ENCODE measurements at regions not wholly inside any gene's neighbourhood (a gene's known extent, or its start where the extent isn't known, plus 50 kb on each side); places are given as distances from the start of the nearest gene placed in this dataset.

DNA sequence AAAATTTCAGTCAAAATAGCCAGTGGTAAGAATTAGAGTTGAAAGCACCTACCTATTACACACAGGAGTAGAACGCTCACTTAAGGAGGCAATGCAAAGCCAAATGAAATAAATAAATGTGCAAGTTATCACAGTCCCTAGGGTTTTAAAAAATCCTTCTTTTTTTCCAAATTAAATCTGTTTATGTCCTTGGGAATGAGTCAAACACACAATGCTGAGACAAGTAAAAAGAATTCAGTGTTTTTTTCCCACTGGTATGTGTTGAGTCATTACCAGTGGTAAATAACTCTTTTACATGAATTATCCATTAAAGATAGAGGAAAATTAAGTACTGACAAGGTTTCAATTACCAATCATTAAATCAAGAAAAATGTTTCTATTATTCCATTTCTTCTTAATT, 438.6 kb downstream of the TNS3 start:
- TF ChIP-seq CTCF (IDR thresholded peaks at IDR 0.05) (no peak), POLR2A (IDR thresholded peaks at IDR 0.05) (no peak)
